ENCODE measurements at regions not wholly inside any gene's neighbourhood (a gene's known extent, or its start where the extent isn't known, plus 50 kb on each side); places are given as distances from the start of the nearest gene placed in this dataset.
"Not testable (repeated sequence)": the region's sequence is repeated elsewhere in the genome, so short reads cannot be mapped to it uniquely, and the experiment has no call there.

- in situ Hi-C loops (cut with MboI; ENCODE audit: low pct_unique_long_range_greater_than_20kb, low sequenced_read_pairs, unreplicated experiment), result no loop called here
These were observed 158.4 kb downstream of the NDUFA12 start for GRCh38 chr12:94845110-94845509.

GRCh38 chr12:94844452-94844851, 159.0 kb downstream of the NDUFA12 start:
- in situ Hi-C loops (cut with MboI; ENCODE audit: low pct_unique_long_range_greater_than_20kb, low sequenced_read_pairs, unreplicated experiment), result no loop called here
- DNase-seq (ENCODE audit: low spot score), result no peak
- TF ChIP-seq, protein P1, sequence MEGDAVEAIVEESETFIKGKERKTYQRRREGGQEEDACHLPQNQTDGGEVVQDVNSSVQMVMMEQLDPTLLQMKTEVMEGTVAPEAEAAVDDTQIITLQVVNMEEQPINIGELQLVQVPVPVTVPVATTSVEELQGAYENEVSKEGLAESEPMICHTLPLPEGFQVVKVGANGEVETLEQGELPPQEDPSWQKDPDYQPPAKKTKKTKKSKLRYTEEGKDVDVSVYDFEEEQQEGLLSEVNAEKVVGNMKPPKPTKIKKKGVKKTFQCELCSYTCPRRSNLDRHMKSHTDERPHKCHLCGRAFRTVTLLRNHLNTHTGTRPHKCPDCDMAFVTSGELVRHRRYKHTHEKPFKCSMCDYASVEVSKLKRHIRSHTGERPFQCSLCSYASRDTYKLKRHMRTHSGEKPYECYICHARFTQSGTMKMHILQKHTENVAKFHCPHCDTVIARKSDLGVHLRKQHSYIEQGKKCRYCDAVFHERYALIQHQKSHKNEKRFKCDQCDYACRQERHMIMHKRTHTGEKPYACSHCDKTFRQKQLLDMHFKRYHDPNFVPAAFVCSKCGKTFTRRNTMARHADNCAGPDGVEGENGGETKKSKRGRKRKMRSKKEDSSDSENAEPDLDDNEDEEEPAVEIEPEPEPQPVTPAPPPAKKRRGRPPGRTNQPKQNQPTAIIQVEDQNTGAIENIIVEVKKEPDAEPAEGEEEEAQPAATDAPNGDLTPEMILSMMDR (IDR thresholded peaks at IDR 0.05; ENCODE audit: extremely low read depth, insufficient read depth, missing control alignments), result no peak

More at GRCh38 chr12:94845110-94845509, 158.4 kb downstream of the NDUFA12 start:
- no peak for DNase-seq (ENCODE audit: low spot score)
- TF ChIP-seq, protein P1 (IDR thresholded peaks at IDR 0.05; ENCODE audit: extremely low read depth, insufficient read depth, missing control alignments), result no peak

GRCh38 chr12:94841904-94842610, 161.4 kb downstream of the NDUFA12 start:
- TF ChIP-seq, protein P1 (IDR thresholded peaks at IDR 0.05; ENCODE audit: extremely low read depth, insufficient read depth, missing control alignments), result no peak
- in situ Hi-C loops (cut with MboI; ENCODE audit: low pct_unique_long_range_greater_than_20kb, low sequenced_read_pairs, unreplicated experiment), result no loop called here

DNA sequence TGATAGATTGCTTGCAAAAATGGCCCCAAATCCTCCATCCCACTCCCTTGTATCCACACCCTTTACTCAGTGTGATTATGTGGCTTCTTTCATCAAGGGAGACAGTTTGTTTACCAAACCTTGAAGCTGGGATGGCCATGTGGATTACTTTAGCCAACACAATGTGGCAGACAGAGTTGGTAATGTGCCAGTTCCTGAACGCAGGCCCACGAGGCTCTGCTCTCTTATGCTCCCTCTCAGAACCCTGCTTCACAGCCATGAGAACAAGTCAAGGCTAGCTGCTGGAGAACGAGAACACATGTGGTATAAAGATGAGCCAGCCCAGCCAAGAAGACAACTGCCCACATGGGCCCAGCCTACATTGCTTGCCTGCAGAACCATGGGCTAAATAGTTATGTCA, 162.3 kb downstream of the NDUFA12 start:
- in situ Hi-C loops (cut with MboI; ENCODE audit: low pct_unique_long_range_greater_than_20kb, low sequenced_read_pairs, unreplicated experiment), result no loop called here
- TF ChIP-seq, protein P1 (IDR thresholded peaks at IDR 0.05; ENCODE audit: extremely low read depth, insufficient read depth, missing control alignments), result no peak
- no peak for DNase-seq (ENCODE audit: low spot score)

More at GRCh38 chr12:94841904-94842610, 161.4 kb downstream of the NDUFA12 start:
- no peak for DNase-seq (ENCODE audit: low spot score)

GRCh38 chr12:94839347-94839746, 164.2 kb downstream of the NDUFA12 start:
- TF ChIP-seq, protein P1 (IDR thresholded peaks at IDR 0.05; ENCODE audit: extremely low read depth, insufficient read depth, missing control alignments), result no peak
- in situ Hi-C loops (cut with MboI; ENCODE audit: low pct_unique_long_range_greater_than_20kb, low sequenced_read_pairs, unreplicated experiment), result no loop called here
- DNase-seq (ENCODE audit: low spot score), result no peak

DNA sequence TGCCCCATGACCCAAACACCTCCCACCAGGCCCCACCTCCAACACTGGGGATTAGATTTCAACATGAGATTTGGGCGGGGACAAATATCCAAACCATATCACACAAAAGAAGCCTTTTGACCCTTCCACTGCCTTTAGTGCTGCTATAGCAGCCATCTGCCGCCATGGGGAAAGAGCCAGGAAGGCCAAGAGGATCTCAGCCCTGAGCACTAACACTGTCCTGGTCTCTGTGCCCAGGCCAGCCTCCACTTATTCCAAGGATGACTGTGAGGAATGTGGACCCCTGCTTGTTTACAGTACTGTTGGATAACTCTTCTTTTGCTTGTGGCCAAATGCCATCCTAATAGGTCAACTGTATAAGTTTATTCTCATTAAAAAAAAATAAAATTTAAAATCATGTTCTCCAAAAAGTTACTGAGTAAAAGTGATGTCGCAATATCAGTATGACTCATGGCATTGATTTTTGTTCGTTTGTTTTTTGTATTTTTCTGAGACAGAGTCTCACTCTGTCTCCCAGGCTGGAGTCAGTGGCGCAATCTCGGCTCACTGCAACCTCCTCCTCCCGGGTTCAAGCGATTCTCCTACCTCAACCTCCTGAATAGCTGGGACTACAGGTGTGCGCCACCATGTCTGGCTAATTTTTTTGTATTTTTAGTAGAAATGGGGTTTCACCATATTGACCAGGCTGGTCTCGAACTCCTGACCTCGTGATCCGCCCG, 166.4 kb downstream of the NDUFA12 start:
- in situ Hi-C loops (cut with MboI; ENCODE audit: low pct_unique_long_range_greater_than_20kb, low sequenced_read_pairs, unreplicated experiment); DNase-seq (ENCODE audit: low spot score): not testable (repeated sequence)

- no peak for DNase-seq (ENCODE audit: low spot score)
- in situ Hi-C loops (cut with MboI; ENCODE audit: low pct_unique_long_range_greater_than_20kb, low sequenced_read_pairs, unreplicated experiment), result no loop called here
- TF ChIP-seq, protein P1 (IDR thresholded peaks at IDR 0.05; ENCODE audit: extremely low read depth, insufficient read depth, missing control alignments), result no peak
These were observed 169.4 kb downstream of the NDUFA12 start for GRCh38 chr12:94834036-94834625.

All from GM13977 (cell line).